Stimulated activated CD4-positive, alpha-beta T cell treated with anti-CD3 and anti-CD28 coated beads, Interleukin-15, amount 100 ng/mL, for 48 hours (primary cell): ENCODE measurements at regions not wholly inside any gene's neighbourhood (a gene's known extent, or its start where the extent isn't known, plus 50 kb on each side); places are given as distances from the start of the nearest gene placed in this dataset.
"Not testable (repeated sequence)": the region's sequence is repeated elsewhere in the genome, so short reads cannot be mapped to it uniquely, and the experiment has no call there.

Experiments
- DNase-seq, 2 donors: peaks; one replicate each; pipeline ENCODE4 v3.0.0-alpha.2; 2020; ENCODE audit warnings: low read depth in 2 of 2

- DNase-seq = no peak
Measured at GRCh38 chr1:199837321-199837720, 190.2 kb upstream of the NR5A2 start.

GRCh38 chr1:199839608-199840007, 187.9 kb upstream of the NR5A2 start:
- DNase-seq = not testable (repeated sequence)

DNA sequence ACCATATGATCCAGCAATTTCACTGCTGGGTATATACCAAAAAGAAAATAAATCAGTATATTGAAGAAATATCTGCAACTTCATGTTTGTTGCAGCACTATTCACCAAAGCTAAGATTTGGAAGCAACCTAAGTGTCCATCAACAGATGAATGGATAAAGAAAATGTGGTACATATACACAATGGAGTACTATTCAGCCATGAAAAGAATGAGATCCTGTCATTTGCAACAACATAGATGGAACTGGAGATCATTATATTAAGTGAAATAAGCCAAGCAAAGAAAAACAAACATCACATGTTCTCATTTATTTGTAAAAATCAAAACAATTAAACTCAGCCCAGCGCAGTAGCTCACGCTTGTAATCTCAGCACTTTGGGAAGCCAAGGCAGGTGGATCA, 184.4 kb upstream of the NR5A2 start:
- DNase-seq = not testable (repeated sequence)

GRCh38 chr1:199843861-199844260, 183.6 kb upstream of the NR5A2 start:
- DNase-seq = no peak

- DNase-seq = no peak
Measured at GRCh38 chr1:199847021-199847420, 180.5 kb upstream of the NR5A2 start.

DNA sequence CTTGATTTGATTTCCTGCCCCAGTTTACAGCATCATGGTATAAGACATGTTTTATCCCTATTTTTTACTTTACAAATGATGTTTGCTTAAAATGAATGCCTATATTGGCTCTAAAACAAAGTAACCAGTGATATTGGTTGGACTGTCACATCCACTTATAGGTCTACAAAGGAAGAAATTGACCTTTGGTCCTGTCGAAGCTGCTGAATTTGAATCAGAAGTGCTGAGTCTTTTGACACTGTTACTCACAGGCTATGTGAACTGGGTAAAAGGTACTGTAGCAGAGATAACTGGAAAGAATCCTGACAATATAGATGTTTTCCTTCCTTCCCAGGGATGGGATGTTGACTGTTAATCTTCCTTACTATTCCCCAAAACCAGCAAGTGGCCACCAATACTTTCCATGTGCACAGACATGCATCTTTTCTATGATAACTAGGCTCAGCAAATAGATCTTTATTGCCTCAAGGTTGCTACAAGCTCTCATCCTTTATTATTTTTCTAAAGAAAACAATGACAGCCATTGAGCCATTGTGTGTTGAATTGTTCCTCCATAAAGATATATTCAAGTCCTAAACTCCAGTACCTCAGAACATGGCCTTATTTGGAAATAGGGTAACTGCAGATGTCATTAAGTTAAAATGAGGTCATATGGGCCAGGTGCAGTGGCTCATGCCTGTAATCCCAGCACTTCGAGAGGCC, 175.9 kb upstream of the NR5A2 start:
- DNase-seq = no peak

GRCh38 chr1:199854686-199855321, 172.7 kb upstream of the NR5A2 start:
- DNase-seq = no peak

DNA sequence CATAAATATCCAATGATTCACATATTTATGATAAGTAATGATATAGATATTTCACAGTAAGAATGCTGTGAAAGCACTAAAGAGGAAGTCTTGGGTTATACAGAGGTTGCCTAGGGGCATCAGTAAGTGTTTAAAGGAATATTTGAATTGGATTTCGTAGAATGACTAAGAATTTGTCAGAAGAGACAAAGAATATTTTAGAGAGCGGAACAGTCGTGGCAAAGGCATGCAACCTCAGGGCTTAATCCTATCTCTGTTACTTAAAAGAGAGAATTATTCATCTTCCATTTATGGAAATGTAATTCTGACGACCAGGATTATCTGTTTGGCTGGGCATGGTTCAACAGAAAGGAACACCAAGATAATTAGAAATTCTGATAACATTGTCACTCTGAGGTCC, 171.9 kb upstream of the NR5A2 start:
- DNase-seq = no peak

DNA sequence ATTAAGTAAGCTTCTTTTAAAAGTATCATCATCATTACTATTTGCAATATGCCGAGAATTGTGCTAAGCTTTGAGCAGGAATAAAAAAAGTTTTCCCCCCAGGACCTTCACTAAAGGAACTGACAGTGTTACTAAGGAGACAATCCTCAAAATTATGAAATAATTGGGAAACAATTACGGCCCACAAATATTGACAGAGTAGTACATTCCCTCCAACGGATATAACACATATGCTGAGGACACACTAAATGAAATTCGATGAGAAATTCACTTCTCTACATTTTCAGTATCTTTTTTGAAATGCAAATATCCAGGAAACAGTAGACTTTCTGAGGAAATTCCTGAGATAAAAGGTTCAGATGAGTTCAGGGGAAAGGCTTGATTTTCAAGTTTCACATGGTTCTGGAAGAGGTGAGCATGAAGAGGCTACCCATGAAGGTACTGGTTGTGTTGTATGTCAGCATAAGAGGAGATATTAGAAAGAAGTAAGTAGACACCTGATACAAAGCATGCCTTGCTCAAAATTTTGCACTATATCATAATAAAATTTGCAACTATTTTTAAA, 171.2 kb upstream of the NR5A2 start:
- DNase-seq = no peak

GRCh38 chr1:199857108-199857507, 170.4 kb upstream of the NR5A2 start:
- no peak for DNase-seq

DNA sequence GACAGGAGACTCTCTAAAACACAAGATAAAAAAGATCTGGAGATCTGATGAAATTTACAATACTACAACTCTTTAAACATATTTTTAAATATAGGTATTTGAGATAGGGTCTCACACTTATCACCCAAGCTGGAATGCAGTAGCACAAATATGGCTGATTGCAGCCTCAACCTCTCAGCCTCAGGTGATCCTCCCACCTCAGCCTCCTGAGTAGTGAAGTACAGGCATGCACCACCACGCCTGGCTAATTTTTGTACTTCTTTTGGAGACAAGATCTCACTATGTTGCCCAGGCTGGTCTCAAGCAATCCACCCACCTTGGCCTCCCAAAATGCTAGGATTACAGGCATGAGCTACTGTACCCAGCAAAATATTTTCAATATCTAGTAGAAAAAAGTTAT, 170.0 kb upstream of the NR5A2 start:
- DNase-seq = no peak

GRCh38 chr1:199858171-199858570, 169.3 kb upstream of the NR5A2 start:
- no peak for DNase-seq

- no peak for DNase-seq
Measured at GRCh38 chr1:199858856-199859255, 168.7 kb upstream of the NR5A2 start.

DNA sequence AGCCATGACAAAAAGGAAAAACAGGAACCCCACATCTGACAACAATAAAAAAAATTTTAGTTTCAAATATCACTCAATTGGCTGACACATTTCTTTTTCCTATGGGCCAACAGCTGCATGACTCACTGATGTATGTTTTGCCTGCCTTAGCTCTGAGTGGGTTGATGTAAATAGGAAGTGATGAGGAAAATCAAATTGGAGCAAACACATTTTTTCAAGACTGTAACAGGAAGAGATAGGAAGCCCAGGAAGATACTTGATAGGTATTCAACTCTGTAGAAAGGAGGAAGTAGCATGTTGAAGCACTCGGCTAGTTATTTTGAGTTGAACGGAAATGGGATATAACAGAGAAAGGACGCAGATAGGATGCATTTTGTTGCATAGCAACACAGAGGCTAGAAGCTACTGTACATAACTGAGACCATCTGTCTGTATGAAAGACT, 168.0 kb upstream of the NR5A2 start:
- DNase-seq = no peak

- no peak for DNase-seq
Measured at GRCh38 chr1:199861020-199861795, 166.3 kb upstream of the NR5A2 start.

DNA sequence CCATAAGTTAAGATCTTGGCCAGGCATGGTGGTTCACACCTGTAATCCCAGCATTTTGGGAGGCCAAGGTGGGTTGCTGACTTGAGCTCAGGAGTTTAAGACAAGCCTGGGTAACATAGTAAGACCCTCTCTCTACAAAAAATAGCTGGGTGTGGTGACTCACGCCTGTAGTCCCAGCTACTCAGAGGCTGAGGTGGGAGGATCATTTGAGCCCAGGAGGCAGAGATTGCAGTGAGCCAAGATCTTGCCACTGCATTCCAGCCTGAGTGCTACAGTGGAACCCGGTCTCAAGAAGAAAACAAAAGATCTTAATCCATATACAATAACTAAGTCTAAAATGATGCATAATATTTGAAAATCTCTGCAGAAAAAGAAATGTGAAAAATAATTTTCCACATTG, 165.5 kb upstream of the NR5A2 start:
- DNase-seq = no peak

DNA sequence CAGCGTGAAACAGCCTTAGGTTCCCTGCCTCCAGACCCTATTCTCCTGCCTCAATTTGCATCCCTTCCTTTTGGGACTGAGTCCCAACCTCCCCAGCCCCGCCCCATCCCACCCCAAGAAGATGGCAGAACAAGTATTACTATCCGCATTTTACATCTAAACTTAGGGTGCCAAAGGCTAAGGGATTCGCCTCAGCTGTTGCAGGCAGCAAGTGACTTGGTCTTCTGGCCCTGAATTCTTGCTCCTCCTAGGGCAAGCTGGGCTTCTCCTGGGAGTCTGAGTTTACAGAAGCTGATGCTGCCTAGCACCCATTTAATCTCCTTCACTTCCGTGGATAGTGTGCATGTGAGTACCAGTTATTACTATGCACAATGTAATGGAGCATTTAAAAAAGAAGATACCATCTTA, 161.3 kb upstream of the NR5A2 start:
- DNase-seq = no peak

GRCh38 chr1:199867601-199868000, 159.9 kb upstream of the NR5A2 start:
- no peak for DNase-seq

DNA sequence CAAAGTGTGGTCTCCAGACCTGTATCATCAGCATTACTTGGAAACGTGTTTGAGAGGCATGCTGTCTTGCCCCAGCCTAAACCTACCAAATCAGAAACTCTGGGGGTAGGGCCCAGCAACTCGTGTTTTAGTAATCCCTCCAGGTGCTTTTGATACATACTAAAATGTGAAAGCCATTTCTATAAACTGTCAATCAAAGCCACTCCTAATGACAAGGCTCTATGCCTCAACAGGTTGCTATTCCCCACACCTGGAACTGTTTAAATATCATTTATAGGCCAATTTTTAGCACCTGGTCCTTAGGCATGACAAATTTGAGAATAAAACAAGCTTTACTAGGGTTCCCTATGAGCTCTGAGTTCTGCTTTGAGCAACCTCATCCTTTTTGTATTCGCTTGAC, 158.7 kb upstream of the NR5A2 start:
- no peak for DNase-seq

- no peak for DNase-seq
Measured at GRCh38 chr1:199875337-199875736, 152.2 kb upstream of the NR5A2 start.

DNA sequence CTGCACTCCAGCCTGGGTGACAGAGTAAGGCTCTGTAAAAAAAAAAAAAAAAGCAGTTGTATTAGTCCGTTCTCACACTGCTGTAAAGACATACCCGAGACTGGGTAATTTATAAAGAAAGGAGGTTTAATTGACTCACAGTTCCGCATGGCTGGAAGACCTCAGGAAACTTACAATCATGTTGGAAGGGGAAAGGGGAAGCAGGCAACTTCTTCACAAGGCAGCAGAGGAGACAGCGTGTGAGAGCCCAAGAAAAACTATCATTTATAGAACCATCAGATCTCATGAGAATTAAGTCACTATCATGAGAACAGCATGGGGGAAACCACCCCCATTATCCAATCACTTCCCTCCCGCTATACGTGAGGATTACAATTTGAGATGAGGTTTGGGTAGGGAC, 151.7 kb upstream of the NR5A2 start:
- DNase-seq = no peak

DNA sequence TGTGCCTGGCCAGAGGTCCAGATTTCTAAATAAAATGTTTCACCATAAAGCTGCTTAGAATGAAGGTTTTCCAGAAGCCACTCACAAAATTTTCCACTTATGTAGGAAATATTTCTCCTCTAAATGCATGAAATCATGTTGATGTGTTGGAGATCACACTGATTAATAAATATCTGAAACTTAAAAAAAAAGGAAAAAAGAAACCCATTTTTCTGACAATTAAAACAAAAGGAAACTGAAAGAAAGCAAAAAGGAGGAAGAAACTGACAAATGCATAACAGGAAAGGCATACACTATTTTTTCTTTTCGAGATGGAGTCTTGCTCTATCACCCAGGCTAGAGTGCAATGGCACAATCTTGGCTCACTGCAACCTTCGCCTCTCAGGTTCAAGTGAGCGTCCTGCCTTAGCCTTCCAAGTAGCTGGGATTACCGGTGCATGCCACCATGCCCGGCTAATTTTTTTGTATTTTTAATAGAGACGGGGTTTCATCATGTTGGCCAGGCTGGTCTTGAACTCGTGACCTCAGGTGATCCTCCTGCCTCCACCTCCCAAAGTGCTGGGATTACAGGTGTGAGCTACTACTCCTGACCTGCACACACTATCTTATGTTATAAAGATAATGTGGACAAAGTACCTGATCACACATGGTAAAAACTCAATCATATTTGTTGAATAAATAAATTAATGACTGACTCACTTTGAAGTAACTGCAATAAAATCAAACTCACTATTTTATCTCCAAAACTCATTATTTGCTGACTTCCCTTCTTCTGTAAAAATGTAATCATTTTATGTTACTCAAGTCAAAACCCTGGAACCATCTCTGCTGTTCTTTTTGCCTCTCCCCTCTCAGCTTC, 149.8 kb upstream of the NR5A2 start:
- DNase-seq = no peak
